ENCODE measurements at regions not wholly inside any gene's neighbourhood (a gene's known extent, or its start where the extent isn't known, plus 50 kb on each side); places are given as distances from the start of the nearest gene placed in this dataset.

DNA sequence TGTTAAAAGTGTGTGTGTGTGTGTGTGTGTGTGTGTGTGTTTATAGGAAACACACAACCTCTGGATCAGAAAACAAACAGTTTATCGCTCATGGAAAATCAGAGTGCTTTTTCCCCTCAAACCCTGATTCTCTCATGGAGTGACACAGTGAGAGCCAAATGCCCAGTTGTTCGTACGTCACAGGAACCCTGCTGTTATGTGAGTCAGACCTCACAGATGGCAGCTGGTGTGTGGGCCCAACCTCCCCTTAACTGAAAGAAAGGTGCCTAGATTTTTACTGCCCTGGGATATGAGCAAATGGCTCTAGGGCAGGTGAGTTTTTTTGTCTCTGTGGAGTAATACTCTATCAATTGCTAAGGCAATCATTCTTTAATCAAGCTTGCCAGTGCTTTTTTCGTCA is 1788.1 kb downstream of the BRINP3 start:
- TF ChIP-seq POLR2A (IDR thresholded peaks at IDR 0.05; ENCODE audit: low read depth, low read length) (no peak), POLR2AphosphoS5 (IDR thresholded peaks at IDR 0.05; ENCODE audit: low read depth, low read length) (no peak)

Measured in GM12892 (cell line).